Natural killer cell (primary cell): ENCODE measurements at regions not wholly inside any gene's neighbourhood (a gene's known extent, or its start where the extent isn't known, plus 50 kb on each side); places are given as distances from the start of the nearest gene placed in this dataset.

Source experiments
- ATAC-seq, 3 donors: fragments of 150-1000 bp in 2 of 3; fragments of 200-7000 bp in 1 of 3; cut with Tn5 transposase; 1 replicate in 1 of 3; 2 replicates in 2 of 3; pipeline ENCODE4 v1.10.0; 2021; ENCODE audit warnings: mild to moderate bottlenecking in 2 of 3, moderate library complexity in 2 of 3
- DNase-seq, 2 donors: peaks; one replicate each; pipeline versions ENCODE4 v3.0.0 to v3.0.0-alpha.2; 2013 to 2021; ENCODE audit warnings: mixed read lengths in 1 of 2
- H3K27ac ChIP-seq: one replicate; pipeline ENCODE4 v1.5.1; 2013; ENCODE audit warnings: mild to moderate bottlenecking, low read length
- H3K27me3 ChIP-seq: one replicate; pipeline ENCODE4 v1.6.1; 2013; ENCODE audit warnings: low read length; ENCODE audit not compliant: control insufficient read depth, insufficient read depth
- H3K36me3 ChIP-seq: one replicate; pipeline ENCODE4 v1.6.1; 2013; ENCODE audit warnings: low read length; ENCODE audit not compliant: control insufficient read depth, insufficient read depth
- H3K4me1 ChIP-seq: one replicate; pipeline ENCODE4 v1.6.1; 2013; ENCODE audit warnings: low read length; ENCODE audit not compliant: control insufficient read depth, insufficient read depth
- H3K4me3 ChIP-seq: one replicate; pipeline ENCODE4 v1.5.1; 2013; ENCODE audit warnings: low read length
- H3K9me3 ChIP-seq: one replicate; pipeline ENCODE4 v1.6.1; 2013; ENCODE audit warnings: low read length; ENCODE audit not compliant: control insufficient read depth, insufficient read depth
- H3K27ac Mint-ChIP-seq, 2 donors: one replicate each; pipeline ENCODE4 v1.8.0; 2022; ENCODE audit warnings: mild to moderate bottlenecking in 2 of 2, mixed read lengths in 2 of 2, moderate library complexity in 1 of 2
- H3K27me3 Mint-ChIP-seq, 2 donors: one replicate each; pipeline ENCODE4 v1.8.0; 2022; ENCODE audit warnings: low read depth in 2 of 2, mixed read lengths in 2 of 2
- H3K36me3 Mint-ChIP-seq: one replicate; pipeline ENCODE4 v1.8.0; 2022; ENCODE audit warnings: mixed read lengths
- H3K4me1 Mint-ChIP-seq, 2 donors: one replicate each; pipeline ENCODE4 v1.8.0; 2022; ENCODE audit warnings: mixed read lengths in 2 of 2
- H3K4me3 Mint-ChIP-seq: one replicate; pipeline ENCODE4 v1.8.0; 2022; ENCODE audit warnings: mild to moderate bottlenecking, moderate library complexity, mixed read lengths
- H3K9me3 Mint-ChIP-seq, 2 donors: one replicate each; pipeline ENCODE4 v1.8.0; 2022; ENCODE audit warnings: mixed read lengths in 2 of 2
- CTCF ChIP-seq: fragments of 200-600 bp; IDR thresholded peaks from one replicate; pipeline ENCODE4 v1.8.0; 2022; ENCODE audit warnings: antibody characterized with exemption
- WGBS: methylation state at CpG from one replicate; pipeline ENCODE4 v1.1.7; 2013; ENCODE audit warnings: missing lambda C conversion rate; ENCODE audit not compliant: insufficient coverage; 5-methylcytosine and 5-hydroxymethylcytosine counted together
- intact Hi-C: fragments of 100-400 bp; cut with micrococcal nuclease; formaldehyde crosslinking; loops from one replicate; pipeline ENCODE4 v1.14.2; 2022

GRCh38 chr2:147709655-147710054 is 135.2 kb upstream of the ACVR2A start:
- Mint-ChIP-seq H3K9me3 (peaks cover 4 to 11% of the 10 kb centered on the region in 2 donors), H3K4me3 (no peak overlapping the region), H3K27ac (no peak overlapping the region), H3K27me3 (peaks cover 2 to 3% of the 10 kb centered on the region in 2 donors), H3K36me3 (peaks cover 27% of the 10 kb centered on the region), H3K4me1 (no peaks in the 10 kb centered on the region)
- no peaks in the 10 kb centered on the region for H3K27me3 ChIP-seq
- no peak overlapping the region for H3K27ac ChIP-seq
- H3K9me3 ChIP-seq: peaks cover 3% of the 10 kb centered on the region
- H3K36me3 ChIP-seq: no peaks in the 10 kb centered on the region
- intact Hi-C loops: no loop called here
- DNase-seq (no peak), ATAC-seq (no peak)
- no peak for TF ChIP-seq CTCF
- no peak overlapping the region for H3K4me3 ChIP-seq
- no peaks in the 10 kb centered on the region for H3K4me1 ChIP-seq

DNA sequence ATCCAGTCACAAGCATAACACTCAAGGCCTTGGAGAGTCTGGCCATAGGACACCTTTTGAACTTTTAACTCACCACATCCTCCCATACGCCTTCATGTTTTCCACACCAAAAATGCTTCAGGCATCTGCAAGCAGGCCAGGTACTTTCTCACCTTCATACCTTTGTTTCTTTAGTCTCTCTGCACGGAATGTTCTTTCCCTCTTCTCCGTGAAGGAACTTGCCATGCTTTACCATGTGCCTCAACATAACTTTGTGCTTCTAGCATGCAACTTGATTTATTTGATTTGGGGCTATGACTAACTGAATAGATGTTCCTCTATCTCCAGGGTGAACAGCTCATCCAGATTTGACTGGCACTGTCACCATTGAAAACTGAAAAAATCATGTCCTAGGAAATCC is 141.7 kb upstream of the ACVR2A start:
- WGBS: 45% methylated on average over 3 of the region's 3 CpGs
- intact Hi-C loops: no loop called here

GRCh38 chr2:147698166-147698565 is 146.7 kb upstream of the ACVR2A start:
- Mint-ChIP-seq H3K27me3 (peaks cover 11 to 19% of the 10 kb centered on the region in 2 donors), H3K4me3 (no peak overlapping the region), H3K4me1 (no peaks in the 10 kb centered on the region), H3K27ac (no peak overlapping the region), H3K9me3 (peaks cover 0 to 2% of the 10 kb centered on the region in 2 donors), H3K36me3 (no peaks in the 10 kb centered on the region)
- no peak for ATAC-seq
- Histone ChIP-seq H3K27ac (no peak overlapping the region), H3K9me3 (no peaks in the 10 kb centered on the region), H3K4me3 (no peak overlapping the region), H3K27me3 (no peaks in the 10 kb centered on the region), H3K36me3 (no peaks in the 10 kb centered on the region), H3K4me1 (no peaks in the 10 kb centered on the region)
- intact Hi-C loops: no loop called here
- 83% methylated on average over 1 of the region's 2 CpGs for WGBS
- DNase-seq: no peak
- TF ChIP-seq CTCF: no peak

More for the DNA sequence above, 141.7 kb upstream of the ACVR2A start:
- Histone ChIP-seq H3K36me3 (no peaks in the 10 kb centered on the region), H3K4me3 (no peak overlapping the region), H3K9me3 (no peaks in the 10 kb centered on the region), H3K27me3 (no peaks in the 10 kb centered on the region), H3K27ac (no peak overlapping the region), H3K4me1 (no peaks in the 10 kb centered on the region)
- ATAC-seq (no peak), DNase-seq (no peak)
- peaks cover 0 to 5% of the 10 kb centered on the region in 2 donors for H3K9me3 Mint-ChIP-seq
- TF ChIP-seq CTCF: no peak
- H3K4me3 Mint-ChIP-seq: no peak overlapping the region
- H3K27me3 Mint-ChIP-seq: peaks cover 0 to 18% of the 10 kb centered on the region in 2 donors
- no peak overlapping the region for H3K27ac Mint-ChIP-seq
- H3K36me3 Mint-ChIP-seq: no peaks in the 10 kb centered on the region
- H3K4me1 Mint-ChIP-seq: no peaks in the 10 kb centered on the region

- no peak overlapping the region for H3K4me3 Mint-ChIP-seq
- intact Hi-C loops: no loop called here
- Histone ChIP-seq H3K27ac (no peak overlapping the region), H3K4me3 (no peak overlapping the region), H3K4me1 (no peaks in the 10 kb centered on the region), H3K27me3 (no peaks in the 10 kb centered on the region), H3K9me3 (no peaks in the 10 kb centered on the region), H3K36me3 (no peaks in the 10 kb centered on the region)
- peaks cover 16 to 20% of the 10 kb centered on the region in 2 donors for H3K27me3 Mint-ChIP-seq
- H3K27ac Mint-ChIP-seq: no peak overlapping the region
- H3K4me1 Mint-ChIP-seq: no peaks in the 10 kb centered on the region
- 100% methylated on average over 2 of the region's 2 CpGs for WGBS
- H3K9me3 Mint-ChIP-seq: peaks cover 0 to under 1% of the 10 kb centered on the region in 2 donors
- no peaks in the 10 kb centered on the region for H3K36me3 Mint-ChIP-seq
- DNase-seq: no peak
- ATAC-seq: no peak
- no peak for TF ChIP-seq CTCF
Measured at GRCh38 chr2:147696426-147696825, 148.4 kb upstream of the ACVR2A start.
